K562 (cell line): ENCODE measurements at regions not wholly inside any gene's neighbourhood (a gene's known extent, or its start where the extent isn't known, plus 50 kb on each side); places are given as distances from the start of the nearest gene placed in this dataset.

ENCODE experiments used
- ATAC-seq: fragments of 200-7000 bp; cut with Tn5 transposase; 3 replicates; pipeline ENCODE4 v1.9.1; 2020; ENCODE audit warnings: moderate library complexity
- BruUV-seq: library from RNA; stranded (reverse); fragments of 400-500 nt; replicated peaks from 2 replicates; lab custom pipeline; 2021; lab: Mats Ljungman, UMichigan
- CTCF ChIA-PET: fragments of 300-600 bp; formaldehyde crosslinking; extraction: SDS; loops from one replicate; lab custom pipeline; 2021; ENCODE audit warnings: low intra/inter-chr PET ratio; lab: Yijun Ruan, JAX
- POLR2A ChIA-PET: fragments of 300-600, 350-650 bp; sonication (Branson Sonifier 250); formaldehyde crosslinking; extraction: SDS; loops from one replicate; lab custom pipeline; 2021; ENCODE audit warnings: antibody characterized with exemption, inconsistent platforms; lab: Yijun Ruan, JAX
- DNase-seq, 4 experiments: peaks; one replicate each; pipeline versions ENCODE4 v3.0.0 to v3.0.0-alpha.2; 2011 to 2018; ENCODE audit warnings: low spot score in 3 of 4, mixed read lengths in 3 of 4; ENCODE audit errors: extremely low read depth in 1 of 4
- FAIRE-seq: peaks from 2 replicates; lab custom pipeline; 2011; peaks lifted over from hg19 to GRCh38; lab: Jason Lieb, UNC
- H2AFZ ChIP-seq: 2 replicates; pipeline ENCODE4 v1.6.0; 2011; ENCODE audit warnings: low read depth, low read length, control low read depth, inconsistent platforms
- H3K27ac ChIP-seq: fragments of 200-600 bp; 3 replicates; pipeline ENCODE4 v1.8.0; 2011; ENCODE audit warnings: low read depth, mild to moderate bottlenecking, control low read depth, inconsistent platforms, low read length, moderate library complexity, mixed read lengths; ENCODE audit errors: extremely low read depth
- H3K27me3 ChIP-seq, 2 experiments: fragments of 300-600 bp in 1 of 2; 2 replicates in 1 of 2; 3 replicates in 1 of 2; pipeline versions ENCODE4 v1.6.0 to v1.8.0; 2011; ENCODE audit warnings: inconsistent platforms in 2 of 2, low read length in 2 of 2, mild to moderate bottlenecking in 1 of 2, mixed read lengths in 1 of 2, moderate library complexity in 1 of 2; ENCODE audit not compliant: control insufficient read depth in 2 of 2, insufficient read depth in 2 of 2
- H3K36me3 ChIP-seq: fragments of 300-600 bp; 3 replicates; pipeline ENCODE4 v1.8.0; 2011; ENCODE audit warnings: mild to moderate bottlenecking, low read length, inconsistent platforms; ENCODE audit not compliant: control insufficient read depth, insufficient read depth
- H3K4me1 ChIP-seq, 2 experiments: fragments of 200-600 bp in 1 of 2; replicated peaks in 1 of 2; 2 replicates in 1 of 2; 3 replicates in 1 of 2; pipeline versions ENCODE4 v1.5.1 to v1.8.0; 2011; ENCODE audit warnings: inconsistent platforms in 2 of 2, low read length in 2 of 2, mild to moderate bottlenecking in 1 of 2, mixed read lengths in 1 of 2, moderate library complexity in 1 of 2; ENCODE audit not compliant: control insufficient read depth in 2 of 2, insufficient read depth in 2 of 2
- H3K4me2 ChIP-seq: 2 replicates; pipeline ENCODE4 v1.6.1; 2011; ENCODE audit warnings: low read length, control low read depth, inconsistent platforms, mixed read lengths; ENCODE audit not compliant: insufficient read depth
- H3K4me3 ChIP-seq: fragments of 200-600 bp; sonication (generic), shearing (Covaris generic); 2 replicates; pipeline ENCODE4 v1.5.1; 2016; ENCODE audit warnings: control low read depth, inconsistent platforms
- H3K79me2 ChIP-seq: fragments of 200-600 bp; 3 replicates; pipeline ENCODE4 v1.8.0; 2011; ENCODE audit warnings: low read length, inconsistent platforms; ENCODE audit not compliant: control insufficient read depth, insufficient read depth
- H3K9ac ChIP-seq, 2 experiments: 2 replicates each; pipeline versions ENCODE4 v1.6.0 to v1.6.1; 2011; ENCODE audit warnings: low read depth in 2 of 2, low read length in 2 of 2, control low read depth in 1 of 2, inconsistent platforms in 1 of 2, mild to moderate bottlenecking in 1 of 2, mixed read lengths in 1 of 2; ENCODE audit not compliant: insufficient read depth in 1 of 2
- H3K9me1 ChIP-seq: one replicate; pipeline ENCODE4 v1.6.0; 2011; ENCODE audit warnings: inconsistent platforms, mild to moderate bottlenecking, low read length, moderate library complexity; ENCODE audit not compliant: control insufficient read depth, insufficient read depth
- H3K9me3 ChIP-seq: replicated peaks from 2 replicates; pipeline ENCODE4 v1.5.1; 2011; ENCODE audit warnings: low read depth, low read length, inconsistent platforms; ENCODE audit not compliant: control insufficient read depth, insufficient read depth
- H4K20me1 ChIP-seq: replicated peaks from 2 replicates; pipeline ENCODE4 v1.6.1; 2011; ENCODE audit warnings: low read length, inconsistent platforms, mixed read lengths; ENCODE audit not compliant: control insufficient read depth, insufficient read depth
- CAMTA2 ChIP-seq: fragments of 250-450 bp; sonication (Bioruptor Pico); conservative IDR thresholded peaks from 2 replicates; pipeline ENCODE4 v1.5.1; 2022
- FOXA1 ChIP-seq: fragments of 450-650 bp; IDR thresholded peaks from 2 replicates; pipeline ENCODE4 v1.6.1; 2016; ENCODE audit warnings: mild to moderate bottlenecking, borderline replicate concordance
- FOXK1 ChIP-seq: sonication (generic); formaldehyde crosslinking; IDR thresholded peaks from 2 replicates; pipeline ENCODE4 v1.8.0; 2022; ENCODE audit warnings: missing genetic modification reagents, mild to moderate bottlenecking, borderline replicate concordance
- HCFC1 ChIP-seq: IDR thresholded peaks from 2 replicates; pipeline ENCODE4 v1.6.1; 2012; ENCODE audit warnings: low read depth, low read length, improper control_type of control experiment
- ILK ChIP-seq: fragments of 450-650 bp; IDR thresholded peaks from 2 replicates; pipeline ENCODE4 v1.6.1; 2016; ENCODE audit warnings: missing genetic modification characterization, low read depth, mild to moderate bottlenecking, missing compliant biosample characterization, moderate library complexity, borderline replicate concordance
- POLR3A ChIP-seq: IDR thresholded peaks from 2 replicates; pipeline ENCODE4 v1.6.1; 2011; ENCODE audit warnings: borderline replicate concordance, mild to moderate bottlenecking, moderate library complexity; ENCODE audit not compliant: insufficient read length, insufficient read depth; ENCODE audit errors: extremely low read depth
- SNIP1 ChIP-seq: fragments of 450-650 bp; IDR thresholded peaks from 2 replicates; pipeline ENCODE4 v1.7.1; 2017; ENCODE audit warnings: low read depth, mild to moderate bottlenecking
- TOE1 ChIP-seq, 2 experiments: fragments of 450-650 bp in 1 of 2; sonication (generic) in 1 of 2; formaldehyde crosslinking in 1 of 2; IDR thresholded peaks; 2 replicates each; pipeline versions ENCODE4 v1.7.1 to v1.8.0; 2016 to 2022; ENCODE audit warnings: borderline replicate concordance in 2 of 2, mild to moderate bottlenecking in 2 of 2, antibody characterized with exemption in 1 of 2, inconsistent platforms in 1 of 2, low read depth in 1 of 2, missing genetic modification reagents in 1 of 2, moderate library complexity in 1 of 2
- ZBTB2 ChIP-seq: fragments of 450-650 bp; IDR thresholded peaks from 2 replicates; pipeline ENCODE4 v1.6.1; 2016; ENCODE audit warnings: antibody characterized with exemption
- ZFP1 ChIP-seq: fragments of 450-650 bp; formaldehyde crosslinking; IDR thresholded peaks from 2 replicates; pipeline ENCODE4 v1.4.0; 2020; ENCODE audit warnings: mild to moderate bottlenecking, mixed read lengths
- WGBS: fragments of 100-300 bp; shearing (Covaris generic); methylation state at CpG from one replicate; pipeline ENCODE4 v1.1.6; 2016; ENCODE audit warnings: low coverage, mixed read lengths; ENCODE audit not compliant: insufficient coverage; ENCODE audit errors: missing lambda C conversion rate; 5-methylcytosine and 5-hydroxymethylcytosine counted together
- in situ Hi-C: fragments of 300-500 bp; cut with MboI; formaldehyde crosslinking; loops from 4 replicates; pipeline ENCODE4 v1.15.0; 2018; ENCODE audit warnings: inconsistent platforms, mixed read lengths
- intact Hi-C: fragments of 100-400 bp; cut with micrococcal nuclease; formaldehyde crosslinking; loops from 2 replicates; pipeline ENCODE4 v1.14.2; 2022
- TF ChIP-seq, protein P1 (sequence below): fragments of 250-450 bp; sonication (Bioruptor Pico); IDR thresholded peaks from 2 replicates; pipeline ENCODE4 v1.9.0; 2021; ENCODE audit warnings: mild to moderate bottlenecking

- Histone ChIP-seq H3K9me1 (no peaks in the 10 kb centered on the region), H3K9me3 (no peaks in the 10 kb centered on the region), H4K20me1 (no peaks in the 10 kb centered on the region), H3K4me2 (no peak overlapping the region), H3K4me1 (no peaks in the 10 kb centered on the region), H3K9ac (no peak overlapping the region), H3K79me2 (no peaks in the 10 kb centered on the region), H3K4me3 (no peak overlapping the region), H3K27ac (no peak overlapping the region), H3K36me3 (no peaks in the 10 kb centered on the region), H3K27me3 (no peaks in the 10 kb centered on the region; a peak in 1 of 5 replicates), H2AFZ (no peak overlapping the region)
- POLR2A ChIA-PET: interaction anchor here (0.8 to 1.4 kb wide), 2 partner anchors 9 to 502 kb away, joined by 3 read pairs; no protein-coding TSS in a partner anchor
- WGBS: under 1% methylated on average over 8 of the region's 8 CpGs
- CTCF ChIA-PET: no interaction called here
- DNase-seq (no peak), ATAC-seq (no peak), FAIRE-seq (no peak)
- no TSS peak for BruUV-seq
- in situ Hi-C loops (no loop called here), intact Hi-C loops (no loop called here)
- TF ChIP-seq HCFC1 (no peak), FOXK1 (CRISPR knock-in tag) (no peak)
Measured at GRCh38 chr2:175372704-175373701, 191.5 kb upstream of the ATP5MC3 start.

- Histone ChIP-seq H4K20me1 (no peaks in the 10 kb centered on the region; the same call in 1 of the 2 replicates), H3K4me3 (no peak overlapping the region), H3K27ac (no peak overlapping the region), H3K9me1 (no peaks in the 10 kb centered on the region), H3K36me3 (no peaks in the 10 kb centered on the region), H3K4me1 (no peaks in the 10 kb centered on the region), H3K4me2 (no peak overlapping the region), H3K27me3 (no peaks in the 10 kb centered on the region), H3K9me3 (no peaks in the 10 kb centered on the region)
- CTCF ChIA-PET: no interaction called here
- ATAC-seq (no peak), DNase-seq (no peak), FAIRE-seq (no peak)
- BruUV-seq: no TSS peak
- in situ Hi-C loops: no loop called here
- intact Hi-C loops: no loop called here
- no peak for TF ChIP-seq POLR3A
- TF ChIP-seq SNIP1: no peak
- no peak for TF ChIP-seq ZFP1
- no peak for TF ChIP-seq ZBTB2
- no peak for TF ChIP-seq ILK
- no peak for TF ChIP-seq TOE1 (IDR thresholded peaks at IDR 0.05; ENCODE audit: borderline replicate concordance)
- no peak for TF ChIP-seq TOE1 (CRISPR knock-in tag; IDR thresholded peaks at IDR 0.05; ENCODE audit: borderline replicate concordance, low read depth)
- no peak for TF ChIP-seq FOXA1
- no peak for TF ChIP-seq CAMTA2
- TF ChIP-seq, protein P1, sequence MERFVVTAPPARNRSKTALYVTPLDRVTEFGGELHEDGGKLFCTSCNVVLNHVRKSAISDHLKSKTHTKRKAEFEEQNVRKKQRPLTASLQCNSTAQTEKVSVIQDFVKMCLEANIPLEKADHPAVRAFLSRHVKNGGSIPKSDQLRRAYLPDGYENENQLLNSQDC (CRISPR knock-in tag): no peak
- TF ChIP-seq, all 486 proteins: peak for 0
- POLR2A ChIA-PET: no interaction called here
- Histone ChIP-seq H2AFZ (no peak overlapping the region), H3K79me2 (no peaks in the 10 kb centered on the region), H3K9ac (no peak overlapping the region)
Measured at GRCh38 chr2:175371378-175371777, 189.9 kb upstream of the ATP5MC3 start.
